Stimulated activated effector memory CD8-positive, alpha-beta T cell treated with anti-CD3 and anti-CD28 coated beads, Interleukin-12 subunit alpha, Interleukin-12 subunit beta, amount 100 ng/mL, for 72 hours (primary cell): ENCODE measurements at regions not wholly inside any gene's neighbourhood (a gene's known extent, or its start where the extent isn't known, plus 50 kb on each side); places are given as distances from the start of the nearest gene placed in this dataset.
"Not testable (repeated sequence)": the region's sequence is repeated elsewhere in the genome, so short reads cannot be mapped to it uniquely, and the experiment has no call there.

Experiments
- ATAC-seq: fragments of 150-1000 bp; cut with Tn5 transposase; 2 replicates; pipeline ENCODE4 v1.10.0; 2021
- DNase-seq, 2 donors: peaks; one replicate each; pipeline ENCODE4 v3.0.0; 2021 to 2022; ENCODE audit warnings: low spot score in 2 of 2
- H3K27ac Mint-ChIP-seq: one replicate; pipeline ENCODE4 v1.8.0; 2022; ENCODE audit warnings: mild to moderate bottlenecking, mixed read lengths
- H3K36me3 Mint-ChIP-seq: one replicate; pipeline ENCODE4 v1.8.0; 2022; ENCODE audit warnings: mild to moderate bottlenecking, mixed read lengths
- H3K4me1 Mint-ChIP-seq: one replicate; pipeline ENCODE4 v1.8.0; 2022; ENCODE audit warnings: mixed read lengths
- H3K4me3 Mint-ChIP-seq: one replicate; pipeline ENCODE4 v1.8.0; 2022; ENCODE audit warnings: mild to moderate bottlenecking, mixed read lengths
- H3K9me3 Mint-ChIP-seq: one replicate; pipeline ENCODE4 v1.8.0; 2022; ENCODE audit warnings: mixed read lengths

- not testable (repeated sequence) for ATAC-seq, DNase-seq, H3K9me3 Mint-ChIP-seq, H3K27ac Mint-ChIP-seq, H3K36me3 Mint-ChIP-seq, H3K4me3 Mint-ChIP-seq
- peaks cover 14% of the 10 kb centered on the region for H3K4me1 Mint-ChIP-seq
Observed at GRCh38 chr18:104264-104663, 54.1 kb upstream of the USP14 start.

GRCh38 chr18:105161-106053 lies 53.0 kb upstream of the USP14 start:
- not testable (repeated sequence) for DNase-seq, H3K27ac Mint-ChIP-seq, H3K36me3 Mint-ChIP-seq, H3K4me3 Mint-ChIP-seq
- ATAC-seq, result peak; percentile 31
- Mint-ChIP-seq H3K9me3 (peaks cover 13% of the 10 kb centered on the region), H3K4me1 (peaks cover 25% of the 10 kb centered on the region)

GRCh38 chr18:106054-106851 lies 52.1 kb upstream of the USP14 start:
- Mint-ChIP-seq H3K9me3 (peaks cover 14% of the 10 kb centered on the region), H3K4me1 (peaks cover 34% of the 10 kb centered on the region)
- not testable (repeated sequence) for H3K4me3 Mint-ChIP-seq, H3K36me3 Mint-ChIP-seq, ATAC-seq, H3K27ac Mint-ChIP-seq, DNase-seq

- DNase-seq, H3K4me3 Mint-ChIP-seq, H3K27ac Mint-ChIP-seq, H3K36me3 Mint-ChIP-seq: not testable (repeated sequence)
- H3K4me1 Mint-ChIP-seq, result peaks cover 38% of the 10 kb centered on the region
- ATAC-seq, result peak; percentile 5
- H3K9me3 Mint-ChIP-seq, result peaks cover 14% of the 10 kb centered on the region
Observed at GRCh38 chr18:106868-107384, 51.4 kb upstream of the USP14 start.

- H3K9me3 Mint-ChIP-seq, result peaks cover 14% of the 10 kb centered on the region
- H3K4me3 Mint-ChIP-seq, H3K36me3 Mint-ChIP-seq, DNase-seq, H3K27ac Mint-ChIP-seq: not testable (repeated sequence)
- ATAC-seq, result peak; percentile 1
- peaks cover 38% of the 10 kb centered on the region for H3K4me1 Mint-ChIP-seq
Observed at GRCh38 chr18:107464-107863, 50.9 kb upstream of the USP14 start.

- not testable (repeated sequence) for H3K36me3 Mint-ChIP-seq
Observed at GRCh38 chr18:107947-108664, 50.3 kb upstream of the USP14 start.

More at GRCh38 chr18:107947-108664, 50.3 kb upstream of the USP14 start:
- Mint-ChIP-seq H3K4me1 (peaks cover 38% of the 10 kb centered on the region), H3K9me3 (peaks cover 14% of the 10 kb centered on the region)
- H3K4me3 Mint-ChIP-seq, H3K27ac Mint-ChIP-seq: not testable (repeated sequence)
- ATAC-seq (peak; percentile 65), DNase-seq (peak; percentile 46 to 87)
